IPS-20b (cell line): ENCODE measurements at regions not wholly inside any gene's neighbourhood (a gene's known extent, or its start where the extent isn't known, plus 50 kb on each side); places are given as distances from the start of the nearest gene placed in this dataset.
"Not testable (repeated sequence)": the region's sequence is repeated elsewhere in the genome, so short reads cannot be mapped to it uniquely, and the experiment has no call there.

Experiments
- H3K27ac ChIP-seq: one replicate; pipeline ENCODE4 v1.5.1; 2013; ENCODE audit warnings: low read length
- H3K27me3 ChIP-seq: 2 replicates; pipeline ENCODE4 v1.6.1; 2013; ENCODE audit warnings: mild to moderate bottlenecking, low read length, inconsistent platforms; ENCODE audit not compliant: insufficient read depth
- H3K36me3 ChIP-seq: 2 replicates; pipeline ENCODE4 v1.6.1; 2013; ENCODE audit warnings: low read depth, mild to moderate bottlenecking, inconsistent platforms, low read length, moderate library complexity; ENCODE audit not compliant: insufficient read depth
- H3K4me1 ChIP-seq: 2 replicates; pipeline ENCODE4 v1.6.1; 2013; ENCODE audit warnings: mild to moderate bottlenecking, control low read depth, inconsistent platforms, low read length, moderate library complexity; ENCODE audit not compliant: insufficient read depth
- H3K4me3 ChIP-seq: 2 replicates; pipeline ENCODE4 v1.5.1; 2013; ENCODE audit warnings: mild to moderate bottlenecking, low read length, inconsistent platforms
- H3K9ac ChIP-seq: 2 replicates; pipeline ENCODE4 v1.6.1; 2013; ENCODE audit warnings: low read depth, mild to moderate bottlenecking, inconsistent platforms, low read length, moderate library complexity
- H3K9me3 ChIP-seq: 2 replicates; pipeline ENCODE4 v1.6.1; 2013; ENCODE audit warnings: mild to moderate bottlenecking, low read depth, low read length, inconsistent platforms; ENCODE audit not compliant: insufficient read depth

- no peaks in the 10 kb centered on the region for H3K4me1 ChIP-seq
- no peak overlapping the region for H3K9ac ChIP-seq
- H3K4me3 ChIP-seq = no peak overlapping the region
- H3K27ac ChIP-seq = no peak overlapping the region
- peaks cover 7% of the 10 kb centered on the region for H3K9me3 ChIP-seq
- H3K36me3 ChIP-seq = no peaks in the 10 kb centered on the region
- no peaks in the 10 kb centered on the region for H3K27me3 ChIP-seq
Measured at GRCh38 chr3:104349836-104350235, 1016.9 kb upstream of the ALCAM start.

GRCh38 chr3:104353951-104354350 lies 1012.8 kb upstream of the ALCAM start:
- H3K27me3 ChIP-seq = no peaks in the 10 kb centered on the region
- H3K4me3 ChIP-seq = no peak overlapping the region
- H3K9ac ChIP-seq = no peak overlapping the region
- H3K27ac ChIP-seq = no peak overlapping the region
- H3K36me3 ChIP-seq = no peaks in the 10 kb centered on the region
- no peaks in the 10 kb centered on the region for H3K4me1 ChIP-seq
- H3K9me3 ChIP-seq = peaks cover 7% of the 10 kb centered on the region

- no peaks in the 10 kb centered on the region for H3K27me3 ChIP-seq
- no peak overlapping the region for H3K9ac ChIP-seq
- no peak overlapping the region for H3K4me3 ChIP-seq
- H3K4me1 ChIP-seq = no peaks in the 10 kb centered on the region; the same call in 1 of the 2 replicates
- no peak overlapping the region for H3K27ac ChIP-seq
- no peaks in the 10 kb centered on the region for H3K36me3 ChIP-seq
- no peaks in the 10 kb centered on the region; the same call in 1 of the 2 replicates for H3K9me3 ChIP-seq
Measured at GRCh38 chr3:104359546-104359945, 1007.2 kb upstream of the ALCAM start.

GRCh38 chr3:104360038-104360437 lies 1006.7 kb upstream of the ALCAM start:
- Histone ChIP-seq H3K9ac (no peak overlapping the region), H3K27ac (no peak overlapping the region), H3K36me3 (no peaks in the 10 kb centered on the region), H3K4me3 (no peak overlapping the region), H3K27me3 (no peaks in the 10 kb centered on the region), H3K9me3 (no peaks in the 10 kb centered on the region; the same call in 1 of the 2 replicates), H3K4me1 (no peaks in the 10 kb centered on the region; the same call in 1 of the 2 replicates)

- not testable (repeated sequence) for H3K27me3 ChIP-seq, H3K9ac ChIP-seq, H3K4me3 ChIP-seq, H3K9me3 ChIP-seq, H3K4me1 ChIP-seq, H3K36me3 ChIP-seq, H3K27ac ChIP-seq
Measured at GRCh38 chr3:104361748-104362147, 1005.0 kb upstream of the ALCAM start.

GRCh38 chr3:104362319-104362718 lies 1004.4 kb upstream of the ALCAM start:
- H3K9me3 ChIP-seq = no peaks in the 10 kb centered on the region; the same call in 1 of the 2 replicates
- H3K27me3 ChIP-seq = no peaks in the 10 kb centered on the region
- no peaks in the 10 kb centered on the region for H3K36me3 ChIP-seq
- H3K4me3 ChIP-seq = no peak overlapping the region
- H3K27ac ChIP-seq = no peak overlapping the region
- H3K4me1 ChIP-seq = no peaks in the 10 kb centered on the region; the same call in 1 of the 2 replicates
- H3K9ac ChIP-seq = no peak overlapping the region

GRCh38 chr3:104367000-104367399 lies 999.7 kb upstream of the ALCAM start:
- Histone ChIP-seq H3K27ac (no peak overlapping the region), H3K36me3 (no peaks in the 10 kb centered on the region), H3K9me3 (no peaks in the 10 kb centered on the region; the same call in 1 of the 2 replicates), H3K4me3 (no peak overlapping the region), H3K27me3 (no peaks in the 10 kb centered on the region), H3K4me1 (no peaks in the 10 kb centered on the region), H3K9ac (no peak overlapping the region)

- Histone ChIP-seq H3K9me3 (no peaks in the 10 kb centered on the region), H3K4me3 (no peak overlapping the region), H3K27me3 (no peaks in the 10 kb centered on the region), H3K4me1 (no peaks in the 10 kb centered on the region), H3K36me3 (no peaks in the 10 kb centered on the region), H3K9ac (no peak overlapping the region), H3K27ac (no peak overlapping the region)
Measured at GRCh38 chr3:104368760-104369159, 997.9 kb upstream of the ALCAM start.

- H3K36me3 ChIP-seq = no peaks in the 10 kb centered on the region
- H3K9ac ChIP-seq = no peak overlapping the region
- no peaks in the 10 kb centered on the region for H3K27me3 ChIP-seq
- no peaks in the 10 kb centered on the region; the same call in 1 of the 2 replicates for H3K9me3 ChIP-seq
- H3K4me1 ChIP-seq = no peaks in the 10 kb centered on the region
- no peak overlapping the region for H3K4me3 ChIP-seq
- no peak overlapping the region for H3K27ac ChIP-seq
Measured at GRCh38 chr3:104385421-104385820, 981.3 kb upstream of the ALCAM start.

GRCh38 chr3:104388619-104389018 lies 978.1 kb upstream of the ALCAM start:
- Histone ChIP-seq H3K4me1 (no peaks in the 10 kb centered on the region), H3K27me3 (no peaks in the 10 kb centered on the region), H3K4me3 (no peak overlapping the region), H3K9me3 (peaks cover 9% of the 10 kb centered on the region; the same call in 1 of the 2 replicates), H3K9ac (no peak overlapping the region), H3K36me3 (no peaks in the 10 kb centered on the region), H3K27ac (no peak overlapping the region)

GRCh38 chr3:104392327-104392726 lies 974.4 kb upstream of the ALCAM start:
- H3K4me3 ChIP-seq = no peak overlapping the region
- no peaks in the 10 kb centered on the region for H3K27me3 ChIP-seq
- H3K27ac ChIP-seq = no peak overlapping the region
- H3K9me3 ChIP-seq = peaks cover 9% of the 10 kb centered on the region; the same call in 1 of the 2 replicates
- H3K9ac ChIP-seq = no peak overlapping the region
- no peaks in the 10 kb centered on the region for H3K4me1 ChIP-seq
- no peaks in the 10 kb centered on the region for H3K36me3 ChIP-seq

GRCh38 chr3:104396974-104397669 lies 969.6 kb upstream of the ALCAM start:
- Histone ChIP-seq H3K9me3 (no peaks in the 10 kb centered on the region; the same call in 1 of the 2 replicates), H3K36me3 (no peaks in the 10 kb centered on the region), H3K27me3 (no peaks in the 10 kb centered on the region), H3K9ac (no peak overlapping the region), H3K4me1 (no peaks in the 10 kb centered on the region), H3K4me3 (no peak overlapping the region), H3K27ac (no peak overlapping the region)
